LNCAP (cell line): ENCODE measurements at regions not wholly inside any gene's neighbourhood (a gene's known extent, or its start where the extent isn't known, plus 50 kb on each side); places are given as distances from the start of the nearest gene placed in this dataset.

Source experiments
- CTCF ChIP-seq: fragments of 450-650 bp; IDR thresholded peaks from 2 replicates; pipeline ENCODE4 v1.5.1; 2017; ENCODE audit warnings: mild to moderate bottlenecking

GRCh38 chr6:49269190-49269589 lies 193.9 kb downstream of the MMUT start:
- no peak for TF ChIP-seq CTCF

- no peak for TF ChIP-seq CTCF
Observed at GRCh38 chr6:49264909-49265308, 198.1 kb downstream of the MMUT start.

- TF ChIP-seq CTCF, result no peak
Observed at GRCh38 chr6:49264496-49264895, 198.6 kb downstream of the MMUT start.

GRCh38 chr6:49257549-49257948 lies 205.5 kb downstream of the MMUT start:
- TF ChIP-seq CTCF, result no peak

- no peak for TF ChIP-seq CTCF
Observed at GRCh38 chr6:49255335-49255734, 207.7 kb downstream of the MMUT start.

GRCh38 chr6:49252901-49253300 lies 210.2 kb downstream of the MMUT start:
- no peak for TF ChIP-seq CTCF

- no peak for TF ChIP-seq CTCF
Observed at GRCh38 chr6:49233483-49233882, 229.6 kb downstream of the MMUT start.

- TF ChIP-seq CTCF, result no peak
Observed at GRCh38 chr6:49225471-49225870, 237.6 kb downstream of the MMUT start.
